ENCODE measurements at regions not wholly inside any gene's neighbourhood (a gene's known extent, or its start where the extent isn't known, plus 50 kb on each side); places are given as distances from the start of the nearest gene placed in this dataset.

- Histone ChIP-seq H3K27me3 (ENCODE audit: insufficient read depth, low read depth, severe bottlenecking) (no peaks in the 10 kb centered on the region), H3K36me3 (no peaks in the 10 kb centered on the region), H3K27ac (no peak overlapping the region), H3K9me3 (ENCODE audit: severe bottlenecking) (peaks cover 2% of the 10 kb centered on the region), H3K4me3 (ENCODE audit: low read depth, low read length) (no peak overlapping the region)
- no peak for DNase-seq
- TF ChIP-seq CTCF (IDR thresholded peaks at IDR 0.05; ENCODE audit: low read depth, low read length), result 0 out of 2 replicates have a peak, but pooled peaks have one; percentile 14
These were observed 470.8 kb upstream of the TNP1 start for GRCh38 chr2:217330647-217331046.

GRCh38 chr2:217329023-217329431, 469.2 kb upstream of the TNP1 start:
- no peak for DNase-seq

GRCh38 chr2:217328622-217328978, 468.7 kb upstream of the TNP1 start:
- no peaks in the 10 kb centered on the region for H3K27me3 ChIP-seq (ENCODE audit: insufficient read depth, low read depth, severe bottlenecking)
- H3K4me3 ChIP-seq (ENCODE audit: low read depth, low read length), result no peak overlapping the region
- H3K36me3 ChIP-seq, result no peaks in the 10 kb centered on the region
- H3K9me3 ChIP-seq (ENCODE audit: severe bottlenecking), result peaks cover 2% of the 10 kb centered on the region
- DNase-seq, result no peak
- no peak for TF ChIP-seq CTCF (IDR thresholded peaks at IDR 0.05; ENCODE audit: low read depth, low read length)
- no peak overlapping the region for H3K27ac ChIP-seq

More at GRCh38 chr2:217329023-217329431, 469.2 kb upstream of the TNP1 start:
- Histone ChIP-seq H3K27me3 (ENCODE audit: insufficient read depth, low read depth, severe bottlenecking) (no peaks in the 10 kb centered on the region), H3K9me3 (ENCODE audit: severe bottlenecking) (peaks cover 2% of the 10 kb centered on the region), H3K27ac (no peak overlapping the region), H3K4me3 (ENCODE audit: low read depth, low read length) (no peak overlapping the region), H3K36me3 (no peaks in the 10 kb centered on the region)
- TF ChIP-seq CTCF (IDR thresholded peaks at IDR 0.05; ENCODE audit: low read depth, low read length), result no peak

- Histone ChIP-seq H3K27ac (no peak overlapping the region), H3K9me3 (ENCODE audit: severe bottlenecking) (peaks cover 2% of the 10 kb centered on the region), H3K36me3 (no peaks in the 10 kb centered on the region), H3K4me3 (ENCODE audit: low read depth, low read length) (no peak overlapping the region), H3K27me3 (ENCODE audit: insufficient read depth, low read depth, severe bottlenecking) (no peaks in the 10 kb centered on the region)
- DNase-seq, result no peak
- no peak for TF ChIP-seq CTCF (IDR thresholded peaks at IDR 0.05; ENCODE audit: low read depth, low read length)
These were observed 468.2 kb upstream of the TNP1 start for GRCh38 chr2:217327953-217328621.

- no peak overlapping the region for H3K4me3 ChIP-seq (ENCODE audit: low read depth, low read length)
- H3K36me3 ChIP-seq, result no peaks in the 10 kb centered on the region
- no peak overlapping the region for H3K27ac ChIP-seq
- no peaks in the 10 kb centered on the region for H3K27me3 ChIP-seq (ENCODE audit: insufficient read depth, low read depth, severe bottlenecking)
- TF ChIP-seq CTCF (IDR thresholded peaks at IDR 0.05; ENCODE audit: low read depth, low read length), result no peak
- peaks cover 2% of the 10 kb centered on the region for H3K9me3 ChIP-seq (ENCODE audit: severe bottlenecking)
- DNase-seq, result no peak
These were observed 466.6 kb upstream of the TNP1 start for GRCh38 chr2:217326238-217327022.

All from WERI-Rb-1 (cell line).